Body of pancreas (tissue), 4 donors: ENCODE measurements at regions not wholly inside any gene's neighbourhood (a gene's known extent, or its start where the extent isn't known, plus 50 kb on each side); places are given as distances from the start of the nearest gene placed in this dataset.

ENCODE experiments used
- ATAC-seq: fragments of 150-250 bp; one replicate; pipeline ENCODE4 v1.9.1; 2016
- DNase-seq, 4 donors: peaks; one replicate each; pipeline ENCODE4 v3.0.0-alpha.2; 2019
- H3K27ac ChIP-seq, 4 donors: fragments of 200-600 bp; sonication (generic); 1 replicate in 3 of 4; 2 replicates in 1 of 4; pipeline versions ENCODE4 v1.5.1 to v1.6.1; 2016 to 2019; ENCODE audit warnings: mild to moderate bottlenecking in 1 of 4, mixed read lengths in 1 of 4, moderate library complexity in 1 of 4
- H3K27me3 ChIP-seq, 2 donors: fragments of 200-600 bp; sonication (generic); one replicate each; pipeline ENCODE4 v1.6.0; 2016; ENCODE audit warnings: mild to moderate bottlenecking in 1 of 2
- H3K36me3 ChIP-seq, 2 donors: fragments of 200-600 bp; sonication (generic); replicated peaks in 1 of 2; 2 replicates each; pipeline ENCODE4 v1.5.1; 2016; ENCODE audit warnings: low read depth in 2 of 2; ENCODE audit not compliant: insufficient read depth in 1 of 2
- H3K4me1 ChIP-seq: fragments of 200-600 bp; sonication (generic); one replicate; pipeline ENCODE4 v1.6.0; 2016
- H3K4me3 ChIP-seq, 2 donors: fragments of 200-600 bp; sonication (generic); 1 replicate in 1 of 2; 2 replicates in 1 of 2; pipeline ENCODE4 v1.5.1; 2016 to 2019
- H3K9me3 ChIP-seq, 3 donors: fragments of 200-600 bp; sonication (generic); 1 replicate in 2 of 3; 2 replicates in 1 of 3; pipeline ENCODE4 v1.5.1; 2016
- CTCF ChIP-seq, 7 experiments: fragments of 450-650 bp in 4 of 7; fragments of 200-600 bp in 3 of 7; sonication (generic) in 3 of 7; IDR thresholded peaks; one replicate each; pipeline ENCODE4 v1.5.1; 2016 to 2019; ENCODE audit warnings: antibody characterized with exemption in 7 of 7
- POLR2A ChIP-seq, 3 donors: fragments of 450-650 bp; IDR thresholded peaks; one replicate each; pipeline ENCODE4 v1.6.1; 2016; ENCODE audit warnings: antibody characterized with exemption in 3 of 3, mild to moderate bottlenecking in 2 of 3
- WGBS, 2 donors: methylation state at CpG; one replicate each; pipeline ENCODE4 v1.1.5; 2017; 5-methylcytosine and 5-hydroxymethylcytosine counted together
- intact Hi-C: fragments of 100-400 bp; cut with DNase I; formaldehyde crosslinking; loops from one replicate; pipeline ENCODE4 v1.15.1; 2023

- no peaks in the 10 kb centered on the region for H3K36me3 ChIP-seq
- H3K4me3 ChIP-seq: no peak overlapping the region
- no peak overlapping the region for H3K27ac ChIP-seq
- intact Hi-C loops: no loop called here
- DNase-seq: peak in 1 of 4 donors; percentile 11
- no peaks in the 10 kb centered on the region for H3K27me3 ChIP-seq
- TF ChIP-seq POLR2A (IDR thresholded peaks at IDR 0.05) (no peak), CTCF (IDR thresholded peaks at IDR 0.05) (no peak)
- no peaks in the 10 kb centered on the region for H3K4me1 ChIP-seq
- 43 to 56% methylated on average over 6 of the region's 6 CpGs for WGBS, 2 donors
- no peak for ATAC-seq
- H3K9me3 ChIP-seq: no peaks in the 10 kb centered on the region
These were observed 93.3 kb downstream of the RCN1 start for GRCh38 chr11:32184041-32184722.

GRCh38 chr11:32184723-32185376, 94.0 kb downstream of the RCN1 start:
- Histone ChIP-seq H3K27ac (no peak overlapping the region), H3K27me3 (no peaks in the 10 kb centered on the region), H3K4me1 (no peaks in the 10 kb centered on the region), H3K4me3 (no peak overlapping the region), H3K9me3 (no peaks in the 10 kb centered on the region), H3K36me3 (no peaks in the 10 kb centered on the region)
- ATAC-seq: no peak
- no peak for DNase-seq
- intact Hi-C loops: no loop called here
- no peak for TF ChIP-seq POLR2A (IDR thresholded peaks at IDR 0.05)
- TF ChIP-seq CTCF (IDR thresholded peaks at IDR 0.05): no peak
- 75 to 82% methylated on average over 10 of the region's 10 CpGs for WGBS, 2 donors

- no peak overlapping the region for H3K4me3 ChIP-seq
- no peaks in the 10 kb centered on the region for H3K27me3 ChIP-seq
- ATAC-seq: no peak
- WGBS, 2 donors: 49 to 64% methylated on average over 2 of the region's 2 CpGs
- no peak for DNase-seq
- H3K27ac ChIP-seq: no peak overlapping the region
- no peaks in the 10 kb centered on the region for H3K4me1 ChIP-seq
- H3K9me3 ChIP-seq: no peaks in the 10 kb centered on the region
- TF ChIP-seq POLR2A (IDR thresholded peaks at IDR 0.05) (no peak), CTCF (IDR thresholded peaks at IDR 0.05) (no peak)
- intact Hi-C loops: no loop called here
- no peaks in the 10 kb centered on the region for H3K36me3 ChIP-seq
These were observed 95.2 kb downstream of the RCN1 start for GRCh38 chr11:32186118-32186517.

GRCh38 chr11:32187111-32187510, 96.2 kb downstream of the RCN1 start:
- no peaks in the 10 kb centered on the region for H3K27me3 ChIP-seq
- no peak for TF ChIP-seq POLR2A (IDR thresholded peaks at IDR 0.05)
- no peak for TF ChIP-seq CTCF (IDR thresholded peaks at IDR 0.05)
- H3K4me1 ChIP-seq: no peaks in the 10 kb centered on the region
- DNase-seq (no peak), ATAC-seq (no peak)
- no peaks in the 10 kb centered on the region for H3K9me3 ChIP-seq
- intact Hi-C loops: no loop called here
- no peak overlapping the region for H3K27ac ChIP-seq
- no peak overlapping the region for H3K4me3 ChIP-seq
- H3K36me3 ChIP-seq: no peaks in the 10 kb centered on the region

- intact Hi-C loops: no loop called here
- Histone ChIP-seq H3K4me1 (no peaks in the 10 kb centered on the region), H3K9me3 (no peaks in the 10 kb centered on the region), H3K27ac (no peak overlapping the region), H3K27me3 (no peaks in the 10 kb centered on the region), H3K36me3 (no peaks in the 10 kb centered on the region), H3K4me3 (no peak overlapping the region)
- WGBS, 2 donors: 73 to 86% methylated on average over 4 of the region's 4 CpGs
- TF ChIP-seq CTCF (IDR thresholded peaks at IDR 0.05) (no peak), POLR2A (IDR thresholded peaks at IDR 0.05) (no peak)
- DNase-seq (no peak), ATAC-seq (no peak)
These were observed 97.9 kb downstream of the RCN1 start for GRCh38 chr11:32188785-32189184.
